ENCODE measurements at regions not wholly inside any gene's neighbourhood (a gene's known extent, or its start where the extent isn't known, plus 50 kb on each side); places are given as distances from the start of the nearest gene placed in this dataset.

DNA sequence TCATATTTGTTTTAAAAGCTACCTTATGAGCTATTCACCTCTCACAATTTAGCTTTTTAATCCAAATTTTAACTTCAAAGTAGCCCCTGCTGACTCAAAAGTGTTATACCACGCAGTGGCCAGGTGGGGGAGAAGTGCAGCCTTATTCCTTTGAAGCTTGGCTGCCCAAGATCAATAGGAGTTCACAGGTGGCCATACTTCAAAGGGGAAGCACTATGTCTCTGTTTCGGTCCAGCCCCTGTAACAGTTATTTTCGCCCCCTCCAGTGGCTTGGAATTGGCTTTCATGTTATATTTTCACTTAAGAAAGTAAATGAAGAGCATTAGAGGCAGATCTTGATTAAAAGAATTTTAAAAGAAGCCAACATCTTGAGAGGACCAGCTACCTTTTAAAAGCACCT is 608.4 kb downstream of the EPHA7 start:
- WGBS, 2 donors = 11 to 16% methylated on average over 3 of the region's 3 CpGs
- intact Hi-C loops (cut with DNase I; ENCODE audit: low total_unique reads) = no loop called here
- TF ChIP-seq, protein P1, sequence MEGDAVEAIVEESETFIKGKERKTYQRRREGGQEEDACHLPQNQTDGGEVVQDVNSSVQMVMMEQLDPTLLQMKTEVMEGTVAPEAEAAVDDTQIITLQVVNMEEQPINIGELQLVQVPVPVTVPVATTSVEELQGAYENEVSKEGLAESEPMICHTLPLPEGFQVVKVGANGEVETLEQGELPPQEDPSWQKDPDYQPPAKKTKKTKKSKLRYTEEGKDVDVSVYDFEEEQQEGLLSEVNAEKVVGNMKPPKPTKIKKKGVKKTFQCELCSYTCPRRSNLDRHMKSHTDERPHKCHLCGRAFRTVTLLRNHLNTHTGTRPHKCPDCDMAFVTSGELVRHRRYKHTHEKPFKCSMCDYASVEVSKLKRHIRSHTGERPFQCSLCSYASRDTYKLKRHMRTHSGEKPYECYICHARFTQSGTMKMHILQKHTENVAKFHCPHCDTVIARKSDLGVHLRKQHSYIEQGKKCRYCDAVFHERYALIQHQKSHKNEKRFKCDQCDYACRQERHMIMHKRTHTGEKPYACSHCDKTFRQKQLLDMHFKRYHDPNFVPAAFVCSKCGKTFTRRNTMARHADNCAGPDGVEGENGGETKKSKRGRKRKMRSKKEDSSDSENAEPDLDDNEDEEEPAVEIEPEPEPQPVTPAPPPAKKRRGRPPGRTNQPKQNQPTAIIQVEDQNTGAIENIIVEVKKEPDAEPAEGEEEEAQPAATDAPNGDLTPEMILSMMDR (IDR thresholded peaks at IDR 0.05) = no peak
- TF ChIP-seq POLR2A (IDR thresholded peaks at IDR 0.05) = no peak

GRCh38 chr6:92806254-92806653 is 613.1 kb downstream of the EPHA7 start:
- no peak for TF ChIP-seq POLR2A (IDR thresholded peaks at IDR 0.05)
- TF ChIP-seq, protein P1 (IDR thresholded peaks at IDR 0.05) = no peak
- WGBS, 2 donors = 65 to 67% methylated on average over 2 of the region's 2 CpGs
- H3K4me3 ChIP-seq (ENCODE audit: low read depth, poor library complexity, severe bottlenecking) = no peak overlapping the region
- no peak for DNase-seq (ENCODE audit: low spot score in 2 of 2)
- intact Hi-C loops (cut with DNase I; ENCODE audit: low total_unique reads) = no loop called here

More for the DNA sequence above, 608.4 kb downstream of the EPHA7 start:
- DNase-seq (ENCODE audit: low spot score in 2 of 2) = no peak
- H3K4me3 ChIP-seq (ENCODE audit: low read depth, poor library complexity, severe bottlenecking) = no peak overlapping the region

- TF ChIP-seq POLR2A (IDR thresholded peaks at IDR 0.05) = no peak
- TF ChIP-seq, protein P1 (IDR thresholded peaks at IDR 0.05) = no peak
- no peak overlapping the region for H3K4me3 ChIP-seq (ENCODE audit: low read depth, poor library complexity, severe bottlenecking)
- 92 to 100% methylated on average over 1 of the region's 1 CpG for WGBS, 2 donors
- intact Hi-C loops (cut with DNase I; ENCODE audit: low total_unique reads) = no loop called here
- DNase-seq (ENCODE audit: low spot score in 2 of 2) = no peak
Observed at GRCh38 chr6:92791403-92791802, 628.0 kb downstream of the EPHA7 start.

DNA sequence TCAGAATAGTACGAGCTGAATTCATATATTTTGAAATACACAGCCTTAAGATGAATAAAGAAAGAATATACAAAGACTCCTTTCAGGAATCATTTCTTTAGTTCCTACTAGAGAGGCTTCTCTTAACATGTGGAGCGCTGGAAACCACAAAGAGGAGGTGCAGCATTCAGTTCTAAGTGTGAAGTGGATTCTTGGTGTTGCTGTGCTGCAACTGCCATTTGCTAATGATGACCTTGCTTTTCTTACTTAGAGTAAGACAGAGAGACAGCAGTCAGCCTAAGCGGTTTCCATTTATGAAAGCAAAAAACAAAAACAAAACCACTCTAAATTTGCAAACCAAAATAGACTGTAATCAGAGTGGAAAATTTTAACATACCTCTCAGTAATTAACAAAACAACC is 629.0 kb downstream of the EPHA7 start:
- TF ChIP-seq, protein P1 (IDR thresholded peaks at IDR 0.05) = no peak
- no peak for TF ChIP-seq POLR2A (IDR thresholded peaks at IDR 0.05)
- intact Hi-C loops (cut with DNase I; ENCODE audit: low total_unique reads) = no loop called here
- no peak for DNase-seq (ENCODE audit: low spot score in 2 of 2)
- WGBS, 2 donors = 69 to 73% methylated on average over 3 of the region's 3 CpGs
- H3K4me3 ChIP-seq (ENCODE audit: low read depth, poor library complexity, severe bottlenecking) = no peak overlapping the region

GRCh38 chr6:92784235-92784634 is 635.1 kb downstream of the EPHA7 start:
- TF ChIP-seq, protein P1 (IDR thresholded peaks at IDR 0.05) = no peak
- no peak for TF ChIP-seq POLR2A (IDR thresholded peaks at IDR 0.05)
- H3K4me3 ChIP-seq (ENCODE audit: low read depth, poor library complexity, severe bottlenecking) = no peak overlapping the region
- intact Hi-C loops (cut with DNase I; ENCODE audit: low total_unique reads) = no loop called here
- 80 to 86% methylated on average over 1 of the region's 1 CpG for WGBS, 2 donors
- no peak for DNase-seq (ENCODE audit: low spot score in 2 of 2)

DNA sequence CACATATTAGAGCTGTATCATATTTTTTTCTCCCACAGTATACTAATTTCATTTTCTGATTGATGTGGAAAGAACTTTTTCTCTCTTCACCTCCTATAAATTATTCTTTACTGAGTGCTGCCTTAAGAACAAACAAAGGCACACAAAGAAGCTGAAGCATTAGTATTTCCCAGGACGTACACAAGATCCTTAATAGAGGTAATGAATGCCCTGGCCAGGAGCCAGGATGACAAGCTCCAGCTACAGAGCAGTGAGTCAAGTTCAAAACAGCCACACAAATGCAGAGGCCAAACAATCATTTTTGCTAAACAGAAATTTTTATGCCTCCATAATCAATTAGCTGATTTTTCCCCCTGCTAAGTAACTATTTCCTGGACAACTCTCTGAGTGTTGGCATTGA is 639.6 kb downstream of the EPHA7 start:
- DNase-seq (ENCODE audit: low spot score in 2 of 2) = no peak
- intact Hi-C loops (cut with DNase I; ENCODE audit: low total_unique reads) = no loop called here
- H3K4me3 ChIP-seq (ENCODE audit: low read depth, poor library complexity, severe bottlenecking) = no peak overlapping the region
- WGBS, 2 donors = 8 to 13% methylated on average over 1 of the region's 1 CpG
- TF ChIP-seq, protein P1 (IDR thresholded peaks at IDR 0.05) = no peak
- TF ChIP-seq POLR2A (IDR thresholded peaks at IDR 0.05) = no peak
